AG10803 (cell line): ENCODE measurements at regions not wholly inside any gene's neighbourhood (a gene's known extent, or its start where the extent isn't known, plus 50 kb on each side); places are given as distances from the start of the nearest gene placed in this dataset.
A peak's percentile ranks its signal among the peaks of the same experiment; 100 is the strongest.

Source experiments
- DNase-seq: peaks from one replicate; pipeline ENCODE4 v3.0.0; 2010; ENCODE audit warnings: low read depth
- H3K4me3 ChIP-seq: 2 replicates; pipeline ENCODE4 v1.5.1; 2011; ENCODE audit warnings: mild to moderate bottlenecking, low read length, control low read depth
- CTCF ChIP-seq: conservative IDR thresholded peaks from 2 replicates; pipeline ENCODE4 v1.5.1; 2011; ENCODE audit warnings: mild to moderate bottlenecking, low read length, control low read depth, inconsistent platforms

GRCh38 chr12:70069221-70070105 is 173.8 kb upstream of the CNOT2 start:
- peak; percentile 33 for DNase-seq
- TF ChIP-seq CTCF, result no peak
- H3K4me3 ChIP-seq, result no peak overlapping the region

- no peak for TF ChIP-seq CTCF
- peak; percentile 73 for DNase-seq
Measured at GRCh38 chr12:70070494-70071007, 172.7 kb upstream of the CNOT2 start.

DNA sequence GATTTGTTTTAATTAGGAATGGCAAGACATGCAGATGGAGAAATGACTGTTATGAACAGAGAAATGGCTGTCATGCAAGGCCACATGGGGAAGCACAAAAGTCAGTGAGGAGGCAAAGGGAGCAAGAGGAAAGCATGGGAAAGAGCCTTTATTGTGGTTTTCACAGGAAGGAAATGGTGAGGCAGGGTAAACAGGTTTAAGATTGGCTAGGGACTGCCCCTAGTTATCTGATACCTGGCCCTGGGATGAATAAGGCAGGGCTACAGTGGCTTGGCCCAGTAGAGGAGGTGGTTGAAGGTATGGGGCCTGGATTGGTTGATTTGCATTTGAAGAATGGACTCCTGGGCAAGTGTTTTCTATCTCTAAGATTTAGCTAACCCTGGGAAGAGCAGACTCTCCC is 168.7 kb upstream of the CNOT2 start:
- H3K4me3 ChIP-seq, result no peak overlapping the region
- no peak for TF ChIP-seq CTCF
- DNase-seq, result no peak

More at GRCh38 chr12:70070494-70071007, 172.7 kb upstream of the CNOT2 start:
- H3K4me3 ChIP-seq, result no peak overlapping the region

DNA sequence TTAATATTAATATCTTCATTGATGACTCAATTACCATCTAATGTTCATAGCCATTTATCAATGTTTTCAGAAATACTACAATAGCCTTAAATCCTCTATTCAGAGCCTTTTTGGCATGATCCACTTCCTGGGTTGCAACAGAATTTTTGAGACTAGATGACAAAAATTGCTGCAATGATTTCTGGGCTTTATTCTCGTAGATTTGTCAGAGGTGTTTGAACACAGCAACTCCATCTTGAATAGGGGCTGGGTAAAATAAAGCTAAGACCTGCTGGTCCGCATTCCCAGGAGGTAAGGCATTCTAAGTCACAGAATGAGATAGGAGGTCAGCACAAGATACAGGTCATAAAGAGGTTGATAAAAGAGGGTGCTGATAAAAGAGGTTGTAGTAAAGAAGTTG is 165.8 kb upstream of the CNOT2 start:
- TF ChIP-seq CTCF, result no peak
- no peak for DNase-seq
- H3K4me3 ChIP-seq, result no peak overlapping the region

- no peak overlapping the region for H3K4me3 ChIP-seq
- TF ChIP-seq CTCF, result no peak
Measured at GRCh38 chr12:70078161-70078560, 165.1 kb upstream of the CNOT2 start.

GRCh38 chr12:70080566-70080965 is 162.7 kb upstream of the CNOT2 start:
- no peak for DNase-seq
- H3K4me3 ChIP-seq, result no peak overlapping the region
- no peak for TF ChIP-seq CTCF

More at GRCh38 chr12:70078161-70078560, 165.1 kb upstream of the CNOT2 start:
- DNase-seq, result no peak

- TF ChIP-seq CTCF, result no peak
- H3K4me3 ChIP-seq, result no peak overlapping the region
- no peak for DNase-seq
Measured at GRCh38 chr12:70082997-70083676, 160.1 kb upstream of the CNOT2 start.
